BLaER1 treated with 17β-estradiol and CSF1 and Interleukin-3, amounts not matched to agents 10 nM and 100 nM (cell line): ENCODE measurements at regions not wholly inside any gene's neighbourhood (a gene's known extent, or its start where the extent isn't known, plus 50 kb on each side); places are given as distances from the start of the nearest gene placed in this dataset.
A peak's percentile ranks its signal among the peaks of the same experiment; 100 is the strongest.

Source experiments
- H3K27ac ChIP-seq, 11 experiments: shearing (Covaris generic); formaldehyde crosslinking; 2 replicates each; pipeline ENCODE4 v1.8.1; 2022
- H3K27me3 ChIP-seq, 11 experiments: shearing (Covaris generic); formaldehyde crosslinking; 2 replicates each; pipeline ENCODE4 v1.8.1; 2022
- H3K36me3 ChIP-seq, 11 experiments: shearing (Covaris generic); formaldehyde crosslinking; 2 replicates each; pipeline ENCODE4 v1.8.1; 2022
- H3K4me1 ChIP-seq, 10 experiments: shearing (Covaris generic); formaldehyde crosslinking; 2 replicates each; pipeline ENCODE4 v1.8.1; 2022
- H3K4me2 ChIP-seq, 11 experiments: shearing (Covaris generic); formaldehyde crosslinking; 2 replicates each; pipeline ENCODE4 v1.8.1; 2022
- H3K4me3 ChIP-seq, 10 experiments: shearing (Covaris generic); formaldehyde crosslinking; 2 replicates each; pipeline ENCODE4 v1.8.1; 2022
- H3K9ac ChIP-seq, 11 experiments: shearing (Covaris generic); formaldehyde crosslinking; 2 replicates each; pipeline ENCODE4 v1.8.1; 2022
- H3K9me3 ChIP-seq, 11 experiments: shearing (Covaris generic); formaldehyde crosslinking; replicated peaks in 1 of 11; 2 replicates each; pipeline ENCODE4 v1.8.1; 2022
- H4K20me1 ChIP-seq, 11 experiments: shearing (Covaris generic); formaldehyde crosslinking; 2 replicates each; pipeline ENCODE4 v1.8.1; 2022
- Cebpa-rat ChIP-seq, 11 experiments: shearing (Covaris generic); IDR thresholded peaks; 2 replicates each; pipeline ENCODE4 v1.8.1; 2022

DNA sequence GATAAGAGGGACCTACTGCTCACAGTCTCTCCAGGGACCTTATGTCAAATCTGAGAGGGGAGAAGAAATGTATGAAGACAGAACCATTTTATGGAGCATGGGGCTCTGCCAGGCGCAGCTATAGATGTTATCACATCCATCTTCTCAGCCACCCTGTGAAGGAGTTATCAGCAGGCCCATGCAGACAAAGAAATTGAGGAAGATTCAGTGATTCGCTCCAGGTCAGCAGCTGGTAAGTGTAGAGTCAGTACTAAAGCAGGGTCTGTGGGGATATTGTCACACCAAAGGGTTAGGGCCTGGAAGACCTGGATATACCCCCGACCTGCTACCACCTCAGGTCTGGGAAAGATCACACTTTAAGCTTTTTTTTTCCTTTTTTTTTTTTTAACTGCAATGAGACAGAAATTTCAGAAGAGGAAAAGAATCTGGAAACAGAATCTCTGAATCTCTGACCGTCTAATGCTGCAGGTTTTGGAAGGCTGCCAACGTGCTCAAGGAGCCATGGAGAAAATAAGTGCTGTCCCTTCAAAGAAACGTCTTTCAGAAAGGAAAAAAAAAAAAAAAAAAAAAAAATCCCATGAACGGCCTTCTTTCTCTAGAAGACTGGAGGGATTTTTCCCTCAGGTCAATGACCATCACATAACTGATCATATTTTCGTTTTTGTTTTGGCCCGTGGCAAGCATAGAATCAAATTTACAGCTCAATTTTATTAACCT, 73.3 kb upstream of the PLEKHG7 start:
- no peak overlapping the region for H3K4me3 ChIP-seq
- H3K9me3 ChIP-seq: no peaks in the 10 kb centered on the region
- no peaks in the 10 kb centered on the region for H3K27me3 ChIP-seq
- H3K36me3 ChIP-seq: no peaks in the 10 kb centered on the region
- H3K4me2 ChIP-seq: peak overlapping the region in 7 of 11 experiments; percentile 6 to 40 (median 21); a peak in 8 of 22 replicates
- no peak for TF ChIP-seq Cebpa-rat (IDR thresholded peaks at IDR 0.05)
- H3K27ac ChIP-seq: no peak overlapping the region
- H3K9ac ChIP-seq: no peak overlapping the region; a peak in 1 of 22 replicates
- peaks cover 0 to 10% (median 7%) of the 10 kb centered on the region in 10 experiments; a peak in 13 of 20 replicates for H3K4me1 ChIP-seq
- H4K20me1 ChIP-seq: no peaks in the 10 kb centered on the region

DNA sequence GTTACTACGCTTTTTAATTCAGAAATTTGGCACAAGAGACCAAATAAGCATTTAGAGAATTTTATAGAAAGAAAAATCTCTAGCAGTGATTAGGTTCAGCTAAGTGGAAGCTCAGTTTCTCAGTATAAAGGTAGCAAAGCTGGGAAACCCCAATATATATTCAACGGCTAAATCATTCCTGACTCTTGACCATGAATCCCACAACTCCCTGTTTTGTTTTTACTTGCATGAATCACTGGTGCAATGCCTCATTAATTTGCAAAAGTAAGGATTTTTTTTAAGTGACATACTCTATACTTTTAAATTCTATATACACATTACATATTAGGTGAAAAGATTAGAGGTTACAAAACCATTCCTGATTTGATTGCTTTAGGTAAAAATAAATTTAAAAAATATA, 74.3 kb upstream of the PLEKHG7 start:
- Histone ChIP-seq H3K4me3 (no peak overlapping the region), H3K4me1 (peaks cover 0 to 10% (median 7%) of the 10 kb centered on the region in 10 experiments; a peak in 13 of 20 replicates), H3K9ac (no peak overlapping the region), H3K4me2 (no peak overlapping the region), H3K36me3 (no peaks in the 10 kb centered on the region), H3K27me3 (no peaks in the 10 kb centered on the region), H3K9me3 (no peaks in the 10 kb centered on the region), H4K20me1 (no peaks in the 10 kb centered on the region), H3K27ac (no peak overlapping the region)
- TF ChIP-seq Cebpa-rat (IDR thresholded peaks at IDR 0.05): no peak

- Histone ChIP-seq H3K9me3 (no peaks in the 10 kb centered on the region; a peak in 1 of 22 replicates), H3K4me2 (no peak overlapping the region), H4K20me1 (no peaks in the 10 kb centered on the region), H3K27me3 (no peaks in the 10 kb centered on the region; a peak in 1 of 22 replicates), H3K4me3 (no peak overlapping the region), H3K27ac (no peak overlapping the region), H3K36me3 (no peaks in the 10 kb centered on the region), H3K9ac (no peak overlapping the region), H3K4me1 (peaks cover 0 to 10% (median 7%) of the 10 kb centered on the region in 10 experiments; a peak in 13 of 20 replicates)
- TF ChIP-seq Cebpa-rat (IDR thresholded peaks at IDR 0.05): 0 out of 22 replicates have a peak, but pooled peaks of 1 of the 11 experiments have one; percentile 15
Observed at GRCh38 chr12:92627511-92627910, 75.3 kb upstream of the PLEKHG7 start.

- Histone ChIP-seq H3K27me3 (no peaks in the 10 kb centered on the region; a peak in 1 of 22 replicates), H3K36me3 (no peaks in the 10 kb centered on the region), H3K4me1 (peaks cover 0 to 10% (median 7%) of the 10 kb centered on the region in 10 experiments; a peak in 13 of 20 replicates), H3K4me3 (no peak overlapping the region), H3K4me2 (no peak overlapping the region), H4K20me1 (no peaks in the 10 kb centered on the region), H3K9me3 (peaks cover 0 to 12% (median 8%) of the 10 kb centered on the region in 11 experiments; a peak in 9 of 22 replicates), H3K27ac (no peak overlapping the region), H3K9ac (no peak overlapping the region)
- TF ChIP-seq Cebpa-rat (IDR thresholded peaks at IDR 0.05): no peak
Observed at GRCh38 chr12:92625639-92626310, 77.0 kb upstream of the PLEKHG7 start.

GRCh38 chr12:92624236-92624635, 78.6 kb upstream of the PLEKHG7 start:
- Histone ChIP-seq H3K9ac (no peak overlapping the region), H3K9me3 (peaks cover 0 to 12% (median 8%) of the 10 kb centered on the region in 11 experiments; a peak in 9 of 22 replicates), H3K4me3 (no peak overlapping the region), H3K27ac (no peak overlapping the region), H3K27me3 (no peaks in the 10 kb centered on the region; a peak in 1 of 22 replicates), H3K4me1 (peaks cover 0 to 2% (median 1%) of the 10 kb centered on the region in 10 experiments; a peak in 10 of 20 replicates), H4K20me1 (no peaks in the 10 kb centered on the region), H3K4me2 (no peak overlapping the region), H3K36me3 (no peaks in the 10 kb centered on the region)
- TF ChIP-seq Cebpa-rat (IDR thresholded peaks at IDR 0.05): no peak

GRCh38 chr12:92623386-92623785, 79.4 kb upstream of the PLEKHG7 start:
- Histone ChIP-seq H3K4me1 (no peaks in the 10 kb centered on the region), H3K9me3 (peaks cover 0 to 12% (median 8%) of the 10 kb centered on the region in 11 experiments; a peak in 9 of 22 replicates), H3K4me2 (no peak overlapping the region), H3K27me3 (no peaks in the 10 kb centered on the region; a peak in 1 of 22 replicates), H4K20me1 (no peaks in the 10 kb centered on the region), H3K9ac (no peak overlapping the region), H3K36me3 (no peaks in the 10 kb centered on the region), H3K27ac (no peak overlapping the region), H3K4me3 (no peak overlapping the region)
- TF ChIP-seq Cebpa-rat (IDR thresholded peaks at IDR 0.05): no peak

DNA sequence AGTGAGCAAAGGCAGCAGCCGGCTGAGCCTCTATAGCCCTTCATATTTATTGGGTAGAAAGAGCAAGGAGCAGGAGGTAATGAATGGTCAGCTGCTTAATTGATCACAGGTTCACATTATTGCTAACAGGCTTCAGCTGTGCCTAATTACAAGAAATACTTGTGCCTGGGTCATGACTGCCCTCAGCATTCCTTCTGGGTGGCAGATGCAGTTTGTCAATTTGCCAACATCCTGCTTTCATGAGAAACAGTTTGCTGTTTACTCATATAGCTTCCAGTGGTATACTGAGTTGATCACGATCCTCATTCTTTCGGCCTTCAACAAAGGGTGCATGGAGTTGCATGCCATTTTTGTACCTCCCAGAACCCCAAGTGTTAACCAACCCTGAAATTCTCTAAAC, 81.0 kb upstream of the PLEKHG7 start:
- H3K9ac ChIP-seq: no peak overlapping the region
- H3K4me3 ChIP-seq: no peak overlapping the region
- H3K9me3 ChIP-seq: peaks cover 0 to 12% (median 8%) of the 10 kb centered on the region in 11 experiments; a peak in 9 of 22 replicates
- no peaks in the 10 kb centered on the region for H4K20me1 ChIP-seq
- H3K36me3 ChIP-seq: no peaks in the 10 kb centered on the region
- TF ChIP-seq Cebpa-rat (IDR thresholded peaks at IDR 0.05): no peak
- H3K27ac ChIP-seq: no peak overlapping the region
- H3K4me1 ChIP-seq: no peaks in the 10 kb centered on the region
- H3K4me2 ChIP-seq: no peak overlapping the region
- no peaks in the 10 kb centered on the region; a peak in 1 of 22 replicates for H3K27me3 ChIP-seq

- no peak overlapping the region for H3K4me2 ChIP-seq
- H3K4me3 ChIP-seq: no peak overlapping the region
- H4K20me1 ChIP-seq: no peaks in the 10 kb centered on the region
- H3K4me1 ChIP-seq: no peaks in the 10 kb centered on the region
- no peak for TF ChIP-seq Cebpa-rat (IDR thresholded peaks at IDR 0.05)
- no peak overlapping the region for H3K9ac ChIP-seq
- H3K27me3 ChIP-seq: no peaks in the 10 kb centered on the region; a peak in 1 of 22 replicates
- H3K36me3 ChIP-seq: no peaks in the 10 kb centered on the region
- peaks cover 0 to 12% (median 8%) of the 10 kb centered on the region in 11 experiments; a peak in 9 of 22 replicates for H3K9me3 ChIP-seq
- H3K27ac ChIP-seq: no peak overlapping the region
Observed at GRCh38 chr12:92621312-92621711, 81.5 kb upstream of the PLEKHG7 start.
